ENCODE measurements at regions not wholly inside any gene's neighbourhood (a gene's known extent, or its start where the extent isn't known, plus 50 kb on each side); places are given as distances from the start of the nearest gene placed in this dataset.
"Not testable (repeated sequence)": the region's sequence is repeated elsewhere in the genome, so short reads cannot be mapped to it uniquely, and the experiment has no call there.

DNA sequence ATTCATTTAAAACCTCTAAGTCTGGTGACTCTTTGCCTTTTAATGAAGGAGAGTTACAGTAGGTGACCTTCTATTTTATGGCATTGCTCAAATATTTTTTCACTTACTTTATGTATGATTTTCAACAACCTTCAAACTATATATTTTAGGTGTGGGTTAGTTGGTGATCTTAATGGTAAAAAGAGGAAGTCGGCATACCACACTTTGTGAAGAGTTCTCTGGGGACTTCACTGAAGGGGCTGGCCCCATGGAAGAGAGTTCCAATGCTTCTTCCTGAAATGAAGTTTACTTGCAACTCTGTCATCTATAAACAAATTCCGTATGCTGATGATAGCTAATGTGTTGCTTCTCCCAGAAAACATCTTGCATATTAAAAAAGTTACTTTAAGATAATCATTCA, 647.0 kb upstream of the SGO1 start:
- Histone ChIP-seq H3K27me3 (ENCODE audit: insufficient read depth, low read length, poor library complexity, severe bottlenecking) (no peaks in the 10 kb centered on the region), H3K9me2 (replicated peaks; ENCODE audit: low read depth, low read length) (no peaks in the 10 kb centered on the region), H3K4me2 (ENCODE audit: low read depth, low read length, poor library complexity, severe bottlenecking) (no peak overlapping the region), H3K9ac (ENCODE audit: low read depth, low read length, poor library complexity, severe bottlenecking) (no peak overlapping the region), H3K79me2 (ENCODE audit: insufficient read depth, low read length) (no peaks in the 10 kb centered on the region), H3K9me3 (ENCODE audit: insufficient read depth, low read depth, low read length) (no peaks in the 10 kb centered on the region), H2AFZ (ENCODE audit: low read length) (no peak overlapping the region), H3K36me3 (ENCODE audit: insufficient read depth, low read length) (no peaks in the 10 kb centered on the region), H3K4me3 (ENCODE audit: low read length, poor library complexity, severe bottlenecking) (no peak overlapping the region), H4K20me1 (ENCODE audit: insufficient read depth, low read length, poor library complexity, severe bottlenecking) (no peaks in the 10 kb centered on the region), H3F3A (ENCODE audit: low read depth) (no peaks in the 10 kb centered on the region), H3K4me1 (ENCODE audit: insufficient read depth, low read length, poor library complexity, severe bottlenecking) (no peaks in the 10 kb centered on the region)
- TF ChIP-seq EZH2phosphoT487 (IDR thresholded peaks at IDR 0.05; ENCODE audit: borderline replicate concordance): no peak
- TF ChIP-seq, protein P1, sequence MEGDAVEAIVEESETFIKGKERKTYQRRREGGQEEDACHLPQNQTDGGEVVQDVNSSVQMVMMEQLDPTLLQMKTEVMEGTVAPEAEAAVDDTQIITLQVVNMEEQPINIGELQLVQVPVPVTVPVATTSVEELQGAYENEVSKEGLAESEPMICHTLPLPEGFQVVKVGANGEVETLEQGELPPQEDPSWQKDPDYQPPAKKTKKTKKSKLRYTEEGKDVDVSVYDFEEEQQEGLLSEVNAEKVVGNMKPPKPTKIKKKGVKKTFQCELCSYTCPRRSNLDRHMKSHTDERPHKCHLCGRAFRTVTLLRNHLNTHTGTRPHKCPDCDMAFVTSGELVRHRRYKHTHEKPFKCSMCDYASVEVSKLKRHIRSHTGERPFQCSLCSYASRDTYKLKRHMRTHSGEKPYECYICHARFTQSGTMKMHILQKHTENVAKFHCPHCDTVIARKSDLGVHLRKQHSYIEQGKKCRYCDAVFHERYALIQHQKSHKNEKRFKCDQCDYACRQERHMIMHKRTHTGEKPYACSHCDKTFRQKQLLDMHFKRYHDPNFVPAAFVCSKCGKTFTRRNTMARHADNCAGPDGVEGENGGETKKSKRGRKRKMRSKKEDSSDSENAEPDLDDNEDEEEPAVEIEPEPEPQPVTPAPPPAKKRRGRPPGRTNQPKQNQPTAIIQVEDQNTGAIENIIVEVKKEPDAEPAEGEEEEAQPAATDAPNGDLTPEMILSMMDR (conservative IDR thresholded peaks at IDR 0.05; ENCODE audit: low read length): no peak

DNA sequence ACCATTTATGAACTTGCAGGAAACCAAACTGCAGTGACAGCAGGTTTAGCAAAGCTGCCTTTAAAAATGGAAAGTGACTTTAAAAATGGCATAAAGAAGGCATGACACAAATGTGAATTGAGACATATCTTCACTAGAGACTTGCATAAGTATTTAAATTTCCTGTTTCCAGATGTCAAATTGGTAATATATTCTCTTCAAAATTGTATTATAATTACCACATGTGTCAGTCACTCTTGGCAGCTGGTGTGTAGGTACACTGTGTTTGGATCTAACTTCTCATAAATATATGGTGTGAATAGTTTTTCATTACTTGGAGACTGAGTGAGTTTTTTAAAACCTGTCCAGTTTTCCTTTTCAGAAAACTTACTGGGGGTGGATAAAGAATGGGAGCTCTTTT, 636.2 kb upstream of the SGO1 start:
- TF ChIP-seq, protein P1 (conservative IDR thresholded peaks at IDR 0.05; ENCODE audit: low read length): no peak
- H3K4me2 ChIP-seq (ENCODE audit: low read depth, low read length, poor library complexity, severe bottlenecking): no peak overlapping the region

DNA sequence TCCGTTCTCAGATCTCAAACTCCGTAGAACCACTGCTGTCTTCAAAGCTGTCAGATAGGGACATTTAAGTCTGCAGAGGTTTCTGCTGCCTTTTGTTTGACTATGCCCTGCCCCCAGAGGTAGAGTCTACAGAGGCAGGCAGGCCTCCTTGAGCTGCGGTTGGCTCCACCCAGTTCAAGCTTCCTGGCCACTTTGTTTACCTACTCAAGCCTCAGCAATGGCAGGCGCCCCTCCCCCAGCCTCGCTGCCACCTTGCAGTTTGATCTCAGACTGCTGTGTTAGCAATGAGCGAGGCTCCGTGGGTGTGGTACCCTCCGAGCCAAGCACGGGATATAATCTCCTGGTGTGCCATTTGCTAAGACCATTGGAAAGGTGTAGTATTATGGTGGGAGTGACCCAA, 634.9 kb upstream of the SGO1 start:
- not testable (repeated sequence) for H3K79me2 ChIP-seq (ENCODE audit: insufficient read depth, low read length); H3F3A ChIP-seq (ENCODE audit: low read depth); H3K9me3 ChIP-seq (ENCODE audit: insufficient read depth, low read depth, low read length); H3K9me2 ChIP-seq (replicated peaks; ENCODE audit: low read depth, low read length); H4K20me1 ChIP-seq (ENCODE audit: insufficient read depth, low read length, poor library complexity, severe bottlenecking); H3K27me3 ChIP-seq (ENCODE audit: insufficient read depth, low read length, poor library complexity, severe bottlenecking); H3K4me3 ChIP-seq (ENCODE audit: low read length, poor library complexity, severe bottlenecking); H3K36me3 ChIP-seq (ENCODE audit: insufficient read depth, low read length); H2AFZ ChIP-seq (ENCODE audit: low read length); H3K9ac ChIP-seq (ENCODE audit: low read depth, low read length, poor library complexity, severe bottlenecking); H3K4me1 ChIP-seq (ENCODE audit: insufficient read depth, low read length, poor library complexity, severe bottlenecking); H3K4me2 ChIP-seq (ENCODE audit: low read depth, low read length, poor library complexity, severe bottlenecking)

More for the DNA sequence above, 636.2 kb upstream of the SGO1 start:
- Histone ChIP-seq H3K9me2 (replicated peaks; ENCODE audit: low read depth, low read length) (no peaks in the 10 kb centered on the region), H2AFZ (ENCODE audit: low read length) (no peak overlapping the region), H3K27me3 (ENCODE audit: insufficient read depth, low read length, poor library complexity, severe bottlenecking) (no peaks in the 10 kb centered on the region), H3F3A (ENCODE audit: low read depth) (no peaks in the 10 kb centered on the region), H3K4me3 (ENCODE audit: low read length, poor library complexity, severe bottlenecking) (no peak overlapping the region), H3K9me3 (ENCODE audit: insufficient read depth, low read depth, low read length) (no peaks in the 10 kb centered on the region), H3K36me3 (ENCODE audit: insufficient read depth, low read length) (no peaks in the 10 kb centered on the region), H3K4me1 (ENCODE audit: insufficient read depth, low read length, poor library complexity, severe bottlenecking) (no peaks in the 10 kb centered on the region), H4K20me1 (ENCODE audit: insufficient read depth, low read length, poor library complexity, severe bottlenecking) (no peaks in the 10 kb centered on the region), H3K79me2 (ENCODE audit: insufficient read depth, low read length) (no peaks in the 10 kb centered on the region), H3K9ac (ENCODE audit: low read depth, low read length, poor library complexity, severe bottlenecking) (no peak overlapping the region)

DNA sequence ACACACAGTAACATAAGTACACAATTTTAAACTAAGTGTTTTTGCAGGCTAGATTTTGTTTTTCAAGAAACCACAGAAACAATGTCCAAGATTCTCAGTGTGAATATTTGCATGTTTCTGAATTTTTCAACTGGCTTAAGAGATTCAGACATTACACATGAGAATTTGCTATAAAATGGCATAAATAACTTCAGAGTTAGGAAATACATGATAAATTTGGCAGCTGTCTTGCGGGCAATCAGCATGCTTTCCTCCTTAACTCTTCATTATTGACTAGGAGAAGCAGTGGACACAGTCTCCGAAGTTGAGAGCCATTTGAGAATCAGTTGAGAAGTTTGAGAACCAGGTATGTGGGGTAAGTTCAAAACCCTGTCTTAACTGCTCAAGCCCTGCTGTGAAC, 625.6 kb upstream of the SGO1 start:
- Histone ChIP-seq H3F3A (ENCODE audit: low read depth) (no peaks in the 10 kb centered on the region), H3K9ac (ENCODE audit: low read depth, low read length, poor library complexity, severe bottlenecking) (no peak overlapping the region), H3K36me3 (ENCODE audit: insufficient read depth, low read length) (no peaks in the 10 kb centered on the region), H3K4me1 (ENCODE audit: insufficient read depth, low read length, poor library complexity, severe bottlenecking) (no peaks in the 10 kb centered on the region), H3K9me3 (ENCODE audit: insufficient read depth, low read depth, low read length) (no peaks in the 10 kb centered on the region), H2AFZ (ENCODE audit: low read length) (no peak overlapping the region), H4K20me1 (ENCODE audit: insufficient read depth, low read length, poor library complexity, severe bottlenecking) (no peaks in the 10 kb centered on the region), H3K4me3 (ENCODE audit: low read length, poor library complexity, severe bottlenecking) (no peak overlapping the region), H3K9me2 (replicated peaks; ENCODE audit: low read depth, low read length) (no peaks in the 10 kb centered on the region), H3K79me2 (ENCODE audit: insufficient read depth, low read length) (no peaks in the 10 kb centered on the region), H3K4me2 (ENCODE audit: low read depth, low read length, poor library complexity, severe bottlenecking) (no peak overlapping the region), H3K27me3 (ENCODE audit: insufficient read depth, low read length, poor library complexity, severe bottlenecking) (no peaks in the 10 kb centered on the region)
- TF ChIP-seq, protein P1 (conservative IDR thresholded peaks at IDR 0.05; ENCODE audit: low read length): no peak

Data from Loucy (cell line).